Colonic mucosa (tissue), 4 donors: ENCODE measurements at regions not wholly inside any gene's neighbourhood (a gene's known extent, or its start where the extent isn't known, plus 50 kb on each side); places are given as distances from the start of the nearest gene placed in this dataset.

Source experiments
- DNase-seq: peaks from one replicate; pipeline ENCODE4 v3.0.0-alpha.2; 2020
- H3K27ac ChIP-seq: fragments of 200-600 bp; one replicate; pipeline ENCODE4 v1.8.0; 2021
- H3K27me3 ChIP-seq: fragments of 200-600 bp; one replicate; pipeline ENCODE4 v1.8.0; 2021
- H3K36me3 ChIP-seq: fragments of 200-600 bp; one replicate; pipeline ENCODE4 v1.8.0; 2021
- H3K4me1 ChIP-seq: fragments of 200-600 bp; one replicate; pipeline ENCODE4 v1.8.0; 2021; ENCODE audit warnings: mild to moderate bottlenecking
- H3K4me3 ChIP-seq: fragments of 200-600 bp; one replicate; pipeline ENCODE4 v1.8.0; 2021
- H3K9ac ChIP-seq, 2 donors: one replicate each; pipeline ENCODE4 v1.7.0; 2013; ENCODE audit warnings: control low read depth in 2 of 2, low read depth in 2 of 2, low read length in 2 of 2
- H3K9me3 ChIP-seq: fragments of 200-600 bp; one replicate; pipeline ENCODE4 v1.8.0; 2021
- CTCF ChIP-seq: fragments of 200-600 bp; IDR thresholded peaks from one replicate; pipeline ENCODE4 v1.8.0; 2022; ENCODE audit warnings: antibody characterized with exemption, mild to moderate bottlenecking
- intact Hi-C: fragments of 100-400 bp; cut with DNase I; formaldehyde crosslinking; loops from one replicate; pipeline ENCODE4 v1.14.1; 2022
- donor health status: healthy.
- donor health status: DM: no; HTN: no; CAD: no.
- donor health status: DM: no; HTN: no; CAD: no.

- no peak overlapping the region for H3K4me3 ChIP-seq
- H3K27me3 ChIP-seq = no peaks in the 10 kb centered on the region
- no peaks in the 10 kb centered on the region for H3K4me1 ChIP-seq
- no peaks in the 10 kb centered on the region for H3K9me3 ChIP-seq
- intact Hi-C loops = no loop called here
- H3K27ac ChIP-seq = no peak overlapping the region
- DNase-seq = no peak
- no peak overlapping the region for H3K9ac ChIP-seq
- no peak for TF ChIP-seq CTCF
- H3K36me3 ChIP-seq = no peaks in the 10 kb centered on the region
Measured at GRCh38 chr3:20916951-20917606, 731.1 kb upstream of the SGO1 start.

GRCh38 chr3:20914310-20914709, 728.3 kb upstream of the SGO1 start:
- Histone ChIP-seq H3K9ac (no peak overlapping the region), H3K27ac (no peak overlapping the region), H3K4me1 (no peaks in the 10 kb centered on the region), H3K36me3 (no peaks in the 10 kb centered on the region), H3K27me3 (no peaks in the 10 kb centered on the region), H3K4me3 (no peak overlapping the region), H3K9me3 (no peaks in the 10 kb centered on the region)
- no peak for TF ChIP-seq CTCF
- DNase-seq = no peak
- intact Hi-C loops = no loop called here

- TF ChIP-seq CTCF = no peak
- no peak overlapping the region for H3K27ac ChIP-seq
- DNase-seq = no peak
- H3K9ac ChIP-seq = no peak overlapping the region
- no peaks in the 10 kb centered on the region for H3K9me3 ChIP-seq
- no peaks in the 10 kb centered on the region for H3K36me3 ChIP-seq
- intact Hi-C loops = no loop called here
- no peaks in the 10 kb centered on the region for H3K27me3 ChIP-seq
- H3K4me1 ChIP-seq = no peaks in the 10 kb centered on the region
- no peak overlapping the region for H3K4me3 ChIP-seq
Measured at GRCh38 chr3:20912406-20912805, 726.4 kb upstream of the SGO1 start.

- no peaks in the 10 kb centered on the region for H3K36me3 ChIP-seq
- no peaks in the 10 kb centered on the region for H3K9me3 ChIP-seq
- intact Hi-C loops = no loop called here
- no peak overlapping the region for H3K9ac ChIP-seq
- H3K27me3 ChIP-seq = no peaks in the 10 kb centered on the region
- TF ChIP-seq CTCF = no peak
- H3K4me3 ChIP-seq = no peak overlapping the region
- H3K4me1 ChIP-seq = no peaks in the 10 kb centered on the region
- DNase-seq = no peak
- no peak overlapping the region for H3K27ac ChIP-seq
Measured at GRCh38 chr3:20909511-20909910, 723.5 kb upstream of the SGO1 start.

- Histone ChIP-seq H3K27me3 (no peaks in the 10 kb centered on the region), H3K9ac (no peak overlapping the region), H3K36me3 (no peaks in the 10 kb centered on the region), H3K9me3 (no peaks in the 10 kb centered on the region), H3K4me1 (no peaks in the 10 kb centered on the region), H3K4me3 (no peak overlapping the region), H3K27ac (no peak overlapping the region)
- no peak for TF ChIP-seq CTCF
- no peak for DNase-seq
- intact Hi-C loops = no loop called here
Measured at GRCh38 chr3:20905210-20905805, 719.3 kb upstream of the SGO1 start.
